OCI-LY7 (cell line): ENCODE measurements at regions not wholly inside any gene's neighbourhood (a gene's known extent, or its start where the extent isn't known, plus 50 kb on each side); places are given as distances from the start of the nearest gene placed in this dataset.

Source experiments
- EZH2phosphoT487 ChIP-seq: fragments of 200-600 bp; sonication (generic); IDR thresholded peaks from 2 replicates; pipeline ENCODE4 v1.6.1; 2018; ENCODE audit warnings: low read depth, borderline replicate concordance, mild to moderate bottlenecking, mixed run types, antibody characterized with exemption, low read length, moderate library complexity, mixed read lengths
- TF ChIP-seq, protein P1 (sequence below): fragments of 200-600 bp; sonication (generic); conservative IDR thresholded peaks from 2 replicates; pipeline ENCODE4 v1.5.1; 2014; ENCODE audit warnings: mild to moderate bottlenecking, antibody characterized with exemption, low read length, moderate library complexity, mixed read lengths

DNA sequence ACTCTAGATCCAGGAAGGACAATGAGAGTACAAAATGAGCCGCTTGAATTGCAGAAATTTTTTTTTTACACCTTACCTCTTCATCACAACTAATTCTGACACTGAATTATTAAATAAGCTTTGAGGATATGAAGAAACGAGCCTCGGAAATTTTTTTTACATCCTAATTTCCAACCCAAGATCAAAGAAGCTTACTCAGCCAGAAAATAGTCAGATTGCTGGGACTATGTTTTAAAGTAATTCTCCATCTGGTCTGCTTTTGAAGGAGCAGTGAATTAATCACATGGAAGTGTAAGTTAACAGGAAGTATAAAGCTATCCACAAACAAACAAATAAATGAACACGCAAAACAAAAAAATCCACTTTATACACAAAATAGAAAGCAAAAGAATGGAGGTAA, 437.0 kb upstream of the KCNMB2 start:
- TF ChIP-seq, protein P1, sequence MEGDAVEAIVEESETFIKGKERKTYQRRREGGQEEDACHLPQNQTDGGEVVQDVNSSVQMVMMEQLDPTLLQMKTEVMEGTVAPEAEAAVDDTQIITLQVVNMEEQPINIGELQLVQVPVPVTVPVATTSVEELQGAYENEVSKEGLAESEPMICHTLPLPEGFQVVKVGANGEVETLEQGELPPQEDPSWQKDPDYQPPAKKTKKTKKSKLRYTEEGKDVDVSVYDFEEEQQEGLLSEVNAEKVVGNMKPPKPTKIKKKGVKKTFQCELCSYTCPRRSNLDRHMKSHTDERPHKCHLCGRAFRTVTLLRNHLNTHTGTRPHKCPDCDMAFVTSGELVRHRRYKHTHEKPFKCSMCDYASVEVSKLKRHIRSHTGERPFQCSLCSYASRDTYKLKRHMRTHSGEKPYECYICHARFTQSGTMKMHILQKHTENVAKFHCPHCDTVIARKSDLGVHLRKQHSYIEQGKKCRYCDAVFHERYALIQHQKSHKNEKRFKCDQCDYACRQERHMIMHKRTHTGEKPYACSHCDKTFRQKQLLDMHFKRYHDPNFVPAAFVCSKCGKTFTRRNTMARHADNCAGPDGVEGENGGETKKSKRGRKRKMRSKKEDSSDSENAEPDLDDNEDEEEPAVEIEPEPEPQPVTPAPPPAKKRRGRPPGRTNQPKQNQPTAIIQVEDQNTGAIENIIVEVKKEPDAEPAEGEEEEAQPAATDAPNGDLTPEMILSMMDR = no peak
- no peak for TF ChIP-seq EZH2phosphoT487
